ENCODE measurements at regions not wholly inside any gene's neighbourhood (a gene's known extent, or its start where the extent isn't known, plus 50 kb on each side); places are given as distances from the start of the nearest gene placed in this dataset.

DNA sequence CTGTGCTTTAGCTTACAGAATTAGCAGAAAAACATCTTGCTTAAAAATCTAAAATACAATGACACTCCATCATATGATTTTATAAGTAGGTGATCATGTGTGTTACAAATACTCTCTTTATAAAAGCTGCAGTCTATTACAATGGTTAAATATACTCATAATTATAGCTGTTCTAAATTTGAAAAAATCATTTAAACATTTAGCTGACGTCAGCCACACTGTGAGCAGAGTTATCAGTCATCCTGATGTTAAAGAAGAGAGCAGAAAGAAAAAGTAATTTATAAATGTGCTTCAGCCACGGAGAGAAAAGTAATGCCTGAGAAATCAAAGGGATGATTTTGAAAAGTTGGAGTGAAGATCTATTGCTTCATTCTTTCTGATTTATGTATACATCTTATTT, 1325.9 kb upstream of the B3GALT2 start:
- Histone ChIP-seq H3K9me3 (ENCODE audit: control insufficient read depth in 3 of 3, low read length in 3 of 3) (no peaks in the 10 kb centered on the region), H3K27ac (ENCODE audit: low read depth, low read length) (no peak overlapping the region), H3K36me3 (ENCODE audit: control insufficient read depth in 3 of 3, insufficient read depth in 3 of 3, low read length in 3 of 3) (no peaks in the 10 kb centered on the region), H3K9ac (ENCODE audit: low read depth in 1 of 3, low read length in 3 of 3) (no peak overlapping the region), H3K4me1 (ENCODE audit: control insufficient read depth in 3 of 3, insufficient read depth in 3 of 3, low read length in 3 of 3) (no peaks in the 10 kb centered on the region), H3K4me3 (ENCODE audit: low read length in 3 of 3) (no peak overlapping the region), H3K27me3 (ENCODE audit: control insufficient read depth in 3 of 3, insufficient read depth in 3 of 3, low read length in 3 of 3) (no peaks in the 10 kb centered on the region)

DNA sequence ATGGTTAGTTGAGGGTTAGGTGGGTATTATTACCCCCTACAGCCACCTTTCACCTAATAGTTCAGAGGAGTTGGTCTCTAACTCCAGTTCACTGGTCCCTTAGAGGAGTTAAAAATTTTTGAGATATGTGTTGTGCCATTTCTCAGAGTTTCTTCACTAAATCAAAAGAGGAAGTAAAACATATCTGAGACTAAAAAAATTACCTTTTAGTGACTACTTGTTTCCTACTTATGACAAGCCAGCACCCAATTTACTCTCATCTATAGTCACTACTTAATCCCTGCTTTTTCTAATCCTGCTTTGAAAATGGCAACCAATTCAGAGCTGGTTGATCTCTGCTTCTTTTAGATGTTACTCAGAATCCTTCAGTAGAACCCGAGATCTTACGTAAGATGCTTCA, 1316.8 kb upstream of the B3GALT2 start:
- no peak overlapping the region for H3K9ac ChIP-seq (ENCODE audit: low read depth in 1 of 3, low read length in 3 of 3)
- H3K27ac ChIP-seq (ENCODE audit: low read depth, low read length): no peak overlapping the region
- no peak overlapping the region for H3K4me3 ChIP-seq (ENCODE audit: low read length in 3 of 3)
- no peaks in the 10 kb centered on the region for H3K27me3 ChIP-seq (ENCODE audit: control insufficient read depth in 3 of 3, insufficient read depth in 3 of 3, low read length in 3 of 3)
- no peaks in the 10 kb centered on the region for H3K4me1 ChIP-seq (ENCODE audit: control insufficient read depth in 3 of 3, insufficient read depth in 3 of 3, low read length in 3 of 3)
- H3K9me3 ChIP-seq (ENCODE audit: control insufficient read depth in 3 of 3, low read length in 3 of 3): no peaks in the 10 kb centered on the region
- H3K36me3 ChIP-seq (ENCODE audit: control insufficient read depth in 3 of 3, insufficient read depth in 3 of 3, low read length in 3 of 3): no peaks in the 10 kb centered on the region

DNA sequence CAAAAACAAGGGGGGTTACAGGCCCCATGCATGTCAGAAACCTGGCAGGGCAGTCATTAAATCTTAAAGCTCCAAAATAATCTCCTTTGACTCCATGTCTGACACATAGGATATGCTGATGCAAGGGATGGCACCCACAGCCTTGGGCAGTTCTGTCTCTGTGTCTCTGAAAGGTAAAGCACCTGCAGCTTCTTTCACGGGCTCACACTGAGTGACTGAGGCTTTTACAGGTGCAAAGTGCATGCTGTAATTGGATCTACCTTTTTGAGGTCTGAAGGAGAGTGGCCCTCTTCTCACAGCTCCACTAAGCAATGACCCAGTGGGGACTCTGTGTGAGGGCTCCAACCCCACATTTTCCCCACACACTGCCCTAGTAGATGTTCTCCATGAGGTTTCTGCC, 1309.0 kb upstream of the B3GALT2 start:
- no peak overlapping the region for H3K27ac ChIP-seq (ENCODE audit: low read depth, low read length)
- H3K9me3 ChIP-seq (ENCODE audit: control insufficient read depth in 3 of 3, low read length in 3 of 3): peaks cover 0 to 2% (median 0%) of the 10 kb centered on the region in 3 donors
- no peaks in the 10 kb centered on the region for H3K27me3 ChIP-seq (ENCODE audit: control insufficient read depth in 3 of 3, insufficient read depth in 3 of 3, low read length in 3 of 3)
- no peak overlapping the region for H3K4me3 ChIP-seq (ENCODE audit: low read length in 3 of 3)
- H3K36me3 ChIP-seq (ENCODE audit: control insufficient read depth in 3 of 3, insufficient read depth in 3 of 3, low read length in 3 of 3): no peaks in the 10 kb centered on the region
- no peaks in the 10 kb centered on the region for H3K4me1 ChIP-seq (ENCODE audit: control insufficient read depth in 3 of 3, insufficient read depth in 3 of 3, low read length in 3 of 3)
- no peak overlapping the region for H3K9ac ChIP-seq (ENCODE audit: low read depth in 1 of 3, low read length in 3 of 3)

DNA sequence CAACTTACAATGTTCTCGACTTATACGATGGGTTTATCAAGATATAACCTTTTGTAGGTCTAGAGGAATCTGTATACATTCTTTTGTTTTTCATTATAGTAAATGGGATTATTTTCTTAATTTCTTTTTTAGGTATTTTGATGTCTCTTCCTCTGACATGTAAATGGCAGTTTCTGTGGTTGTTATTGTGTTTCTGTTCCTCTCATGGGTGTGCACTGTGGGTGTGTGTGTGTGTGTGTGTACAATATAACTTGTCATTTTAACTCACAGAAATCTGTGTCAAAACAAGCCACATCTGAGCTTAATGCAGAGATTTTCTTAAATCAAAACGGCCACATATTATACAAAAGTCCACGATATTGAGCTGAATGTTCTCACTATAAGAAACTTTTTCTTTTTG, 1300.8 kb upstream of the B3GALT2 start:
- no peaks in the 10 kb centered on the region for H3K4me1 ChIP-seq (ENCODE audit: control insufficient read depth in 3 of 3, insufficient read depth in 3 of 3, low read length in 3 of 3)
- H3K27me3 ChIP-seq (ENCODE audit: control insufficient read depth in 3 of 3, insufficient read depth in 3 of 3, low read length in 3 of 3): no peaks in the 10 kb centered on the region
- H3K9ac ChIP-seq (ENCODE audit: low read depth in 1 of 3, low read length in 3 of 3): no peak overlapping the region
- H3K36me3 ChIP-seq (ENCODE audit: control insufficient read depth in 3 of 3, insufficient read depth in 3 of 3, low read length in 3 of 3): no peaks in the 10 kb centered on the region
- H3K4me3 ChIP-seq (ENCODE audit: low read length in 3 of 3): no peak overlapping the region
- no peaks in the 10 kb centered on the region for H3K9me3 ChIP-seq (ENCODE audit: control insufficient read depth in 3 of 3, low read length in 3 of 3)
- H3K27ac ChIP-seq (ENCODE audit: low read depth, low read length): no peak overlapping the region

DNA sequence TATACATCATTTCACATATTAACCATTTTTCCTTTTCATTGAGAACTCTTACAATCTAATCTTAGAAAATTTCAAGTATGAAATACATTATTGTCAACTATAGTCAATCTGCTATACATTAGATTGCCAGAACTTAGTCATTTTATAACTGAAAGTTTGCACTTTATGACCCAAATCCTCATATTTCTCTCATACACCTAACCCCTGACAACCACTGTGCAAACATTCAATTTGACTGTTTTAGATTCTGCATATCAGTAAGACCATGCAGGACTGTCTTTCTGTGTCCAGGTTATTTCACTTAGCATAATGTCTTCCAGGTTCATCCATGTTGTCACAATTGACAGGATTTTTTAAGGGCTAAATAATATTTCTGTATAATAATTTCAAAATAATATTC, 1299.0 kb upstream of the B3GALT2 start:
- Histone ChIP-seq H3K27ac (ENCODE audit: low read depth, low read length) (no peak overlapping the region), H3K9ac (ENCODE audit: low read depth in 1 of 3, low read length in 3 of 3) (no peak overlapping the region), H3K4me1 (ENCODE audit: control insufficient read depth in 3 of 3, insufficient read depth in 3 of 3, low read length in 3 of 3) (no peaks in the 10 kb centered on the region), H3K9me3 (ENCODE audit: control insufficient read depth in 3 of 3, low read length in 3 of 3) (no peaks in the 10 kb centered on the region), H3K4me3 (ENCODE audit: low read length in 3 of 3) (no peak overlapping the region), H3K27me3 (ENCODE audit: control insufficient read depth in 3 of 3, insufficient read depth in 3 of 3, low read length in 3 of 3) (no peaks in the 10 kb centered on the region), H3K36me3 (ENCODE audit: control insufficient read depth in 3 of 3, insufficient read depth in 3 of 3, low read length in 3 of 3) (no peaks in the 10 kb centered on the region)

DNA sequence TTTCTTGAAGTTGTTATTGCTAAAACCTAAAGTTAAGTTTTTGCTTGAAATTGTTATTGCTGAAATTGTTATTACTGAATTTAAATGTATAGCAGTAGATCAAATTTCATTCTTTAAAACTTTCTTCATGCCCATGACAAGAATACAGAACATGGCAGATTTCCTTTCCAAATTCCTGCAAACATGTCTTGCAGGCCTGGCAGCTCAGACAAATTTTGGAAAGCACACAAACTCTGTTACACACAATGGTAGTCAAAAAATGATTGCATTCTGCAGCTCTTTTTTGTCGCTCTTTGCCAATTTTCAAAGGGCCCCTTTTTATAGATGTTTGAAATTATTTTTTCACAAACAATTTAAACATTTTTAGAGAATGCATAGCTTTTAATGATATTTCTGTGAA, 1292.3 kb upstream of the B3GALT2 start:
- H3K9ac ChIP-seq (ENCODE audit: low read depth in 1 of 3, low read length in 3 of 3): no peak overlapping the region
- H3K27me3 ChIP-seq (ENCODE audit: control insufficient read depth in 3 of 3, insufficient read depth in 3 of 3, low read length in 3 of 3): no peaks in the 10 kb centered on the region
- no peak overlapping the region for H3K4me3 ChIP-seq (ENCODE audit: low read length in 3 of 3)
- H3K4me1 ChIP-seq (ENCODE audit: control insufficient read depth in 3 of 3, insufficient read depth in 3 of 3, low read length in 3 of 3): no peaks in the 10 kb centered on the region
- H3K9me3 ChIP-seq (ENCODE audit: control insufficient read depth in 3 of 3, low read length in 3 of 3): no peaks in the 10 kb centered on the region
- H3K36me3 ChIP-seq (ENCODE audit: control insufficient read depth in 3 of 3, insufficient read depth in 3 of 3, low read length in 3 of 3): no peaks in the 10 kb centered on the region
- no peak overlapping the region for H3K27ac ChIP-seq (ENCODE audit: low read depth, low read length)

DNA sequence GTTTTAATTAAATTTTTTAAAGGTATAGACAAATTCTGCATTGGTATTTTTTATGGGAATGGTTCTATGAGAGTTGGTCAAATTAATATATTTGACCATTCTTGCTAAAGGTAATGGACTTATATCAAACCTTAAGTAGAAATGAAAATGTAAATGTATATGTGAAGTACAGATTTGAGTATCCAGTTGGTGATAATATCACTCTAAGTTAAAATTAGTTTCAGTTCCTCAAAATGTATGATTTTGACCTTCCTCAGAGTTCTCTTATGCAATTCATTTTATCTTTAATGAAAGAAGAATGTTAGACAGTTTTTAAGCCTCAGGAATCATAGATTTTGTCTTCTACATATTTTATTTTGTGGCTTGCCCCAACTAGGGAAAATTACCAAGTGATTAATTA, 1291.5 kb upstream of the B3GALT2 start:
- no peak overlapping the region for H3K4me3 ChIP-seq (ENCODE audit: low read length in 3 of 3)
- no peaks in the 10 kb centered on the region for H3K36me3 ChIP-seq (ENCODE audit: control insufficient read depth in 3 of 3, insufficient read depth in 3 of 3, low read length in 3 of 3)
- no peaks in the 10 kb centered on the region for H3K9me3 ChIP-seq (ENCODE audit: control insufficient read depth in 3 of 3, low read length in 3 of 3)
- H3K9ac ChIP-seq (ENCODE audit: low read depth in 1 of 3, low read length in 3 of 3): no peak overlapping the region
- no peaks in the 10 kb centered on the region for H3K27me3 ChIP-seq (ENCODE audit: control insufficient read depth in 3 of 3, insufficient read depth in 3 of 3, low read length in 3 of 3)
- no peak overlapping the region for H3K27ac ChIP-seq (ENCODE audit: low read depth, low read length)
- no peaks in the 10 kb centered on the region for H3K4me1 ChIP-seq (ENCODE audit: control insufficient read depth in 3 of 3, insufficient read depth in 3 of 3, low read length in 3 of 3)

DNA sequence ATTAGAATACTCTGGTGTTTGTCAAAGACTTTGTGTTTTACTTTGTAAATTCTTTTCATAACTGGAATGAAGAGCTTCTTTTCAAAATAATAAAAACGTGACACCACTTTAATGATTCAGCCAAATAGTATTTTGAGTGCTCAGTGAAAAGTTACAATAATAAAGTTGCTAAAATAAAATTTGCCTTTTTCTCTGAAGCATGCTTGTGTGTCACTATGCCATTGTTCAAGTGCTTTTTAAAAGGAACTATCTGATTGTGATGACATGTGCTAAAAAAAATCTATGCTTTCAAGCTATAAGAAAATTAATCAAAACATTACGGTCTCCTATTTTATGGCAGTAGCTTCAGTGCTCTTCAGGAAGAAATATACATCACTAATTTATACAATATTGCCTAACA, 1290.5 kb upstream of the B3GALT2 start:
- Histone ChIP-seq H3K4me3 (ENCODE audit: low read length in 3 of 3) (no peak overlapping the region), H3K9ac (ENCODE audit: low read depth in 1 of 3, low read length in 3 of 3) (no peak overlapping the region), H3K27me3 (ENCODE audit: control insufficient read depth in 3 of 3, insufficient read depth in 3 of 3, low read length in 3 of 3) (no peaks in the 10 kb centered on the region), H3K4me1 (ENCODE audit: control insufficient read depth in 3 of 3, insufficient read depth in 3 of 3, low read length in 3 of 3) (no peaks in the 10 kb centered on the region), H3K36me3 (ENCODE audit: control insufficient read depth in 3 of 3, insufficient read depth in 3 of 3, low read length in 3 of 3) (no peaks in the 10 kb centered on the region), H3K9me3 (ENCODE audit: control insufficient read depth in 3 of 3, low read length in 3 of 3) (no peaks in the 10 kb centered on the region), H3K27ac (ENCODE audit: low read depth, low read length) (no peak overlapping the region)

DNA sequence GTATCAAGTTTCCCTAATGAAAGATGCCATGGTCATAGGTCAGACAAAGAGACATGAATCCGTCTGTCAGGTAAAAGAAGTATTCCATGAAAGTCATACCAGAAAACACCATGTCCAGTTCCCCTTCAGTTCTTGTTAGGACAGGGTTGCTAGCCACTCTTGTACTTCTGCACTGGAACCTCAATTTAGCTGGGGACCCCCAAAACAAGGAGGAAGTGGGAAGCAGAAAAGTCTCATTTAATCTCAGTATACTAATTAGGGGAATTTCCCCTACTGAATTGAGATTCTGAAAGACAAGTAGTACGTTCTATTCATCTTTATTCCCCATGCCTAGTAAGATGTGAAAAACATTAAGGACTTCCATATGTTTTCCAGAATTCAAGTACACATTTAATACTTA, 1289.9 kb upstream of the B3GALT2 start:
- no peak overlapping the region for H3K9ac ChIP-seq (ENCODE audit: low read depth in 1 of 3, low read length in 3 of 3)
- no peak overlapping the region for H3K27ac ChIP-seq (ENCODE audit: low read depth, low read length)
- H3K4me1 ChIP-seq (ENCODE audit: control insufficient read depth in 3 of 3, insufficient read depth in 3 of 3, low read length in 3 of 3): no peaks in the 10 kb centered on the region
- no peaks in the 10 kb centered on the region for H3K36me3 ChIP-seq (ENCODE audit: control insufficient read depth in 3 of 3, insufficient read depth in 3 of 3, low read length in 3 of 3)
- no peaks in the 10 kb centered on the region for H3K27me3 ChIP-seq (ENCODE audit: control insufficient read depth in 3 of 3, insufficient read depth in 3 of 3, low read length in 3 of 3)
- no peaks in the 10 kb centered on the region for H3K9me3 ChIP-seq (ENCODE audit: control insufficient read depth in 3 of 3, low read length in 3 of 3)
- H3K4me3 ChIP-seq (ENCODE audit: low read length in 3 of 3): no peak overlapping the region

DNA sequence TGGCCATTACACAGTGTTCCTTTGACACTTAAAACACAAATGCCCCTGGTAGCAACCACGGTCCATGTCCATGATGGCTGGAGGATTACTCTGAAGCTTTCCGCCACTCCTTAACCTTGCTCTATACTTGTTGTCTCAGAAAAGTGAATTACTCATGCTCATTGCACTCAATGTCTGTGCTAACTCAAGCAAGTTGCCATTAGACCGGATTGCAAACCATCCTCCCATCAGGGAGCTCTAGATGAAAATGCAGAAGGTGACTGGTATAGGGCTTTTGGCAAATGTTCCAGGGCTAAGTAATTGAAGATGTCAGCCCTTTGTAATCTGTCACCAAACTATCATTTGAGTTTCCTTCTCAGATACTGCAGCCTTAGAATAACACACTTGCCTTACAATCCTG, 1288.3 kb upstream of the B3GALT2 start:
- no peak overlapping the region for H3K9ac ChIP-seq (ENCODE audit: low read depth in 1 of 3, low read length in 3 of 3)
- no peaks in the 10 kb centered on the region for H3K4me1 ChIP-seq (ENCODE audit: control insufficient read depth in 3 of 3, insufficient read depth in 3 of 3, low read length in 3 of 3)
- no peaks in the 10 kb centered on the region for H3K27me3 ChIP-seq (ENCODE audit: control insufficient read depth in 3 of 3, insufficient read depth in 3 of 3, low read length in 3 of 3)
- no peak overlapping the region for H3K27ac ChIP-seq (ENCODE audit: low read depth, low read length)
- no peak overlapping the region for H3K4me3 ChIP-seq (ENCODE audit: low read length in 3 of 3)
- H3K36me3 ChIP-seq (ENCODE audit: control insufficient read depth in 3 of 3, insufficient read depth in 3 of 3, low read length in 3 of 3): no peaks in the 10 kb centered on the region
- H3K9me3 ChIP-seq (ENCODE audit: control insufficient read depth in 3 of 3, low read length in 3 of 3): no peaks in the 10 kb centered on the region

DNA sequence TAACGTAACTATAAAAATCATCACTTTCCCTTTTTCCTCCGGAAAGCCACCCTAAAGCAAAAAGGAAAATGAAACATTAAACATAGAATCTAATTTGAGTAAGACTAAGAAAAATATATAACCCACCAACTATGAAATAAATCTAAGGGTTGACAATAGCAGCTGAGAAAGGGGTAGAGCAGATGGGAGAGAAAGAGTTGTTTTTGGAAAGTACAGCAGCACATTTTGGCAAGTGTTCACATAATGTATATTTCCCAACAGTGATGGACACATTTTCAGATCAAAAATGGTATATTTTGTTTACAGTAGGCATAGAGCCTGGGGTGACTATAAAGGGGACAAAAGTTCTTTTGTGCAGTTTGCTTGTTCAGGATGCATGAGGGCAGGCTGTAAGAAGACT, 1287.4 kb upstream of the B3GALT2 start:
- Histone ChIP-seq H3K9me3 (ENCODE audit: control insufficient read depth in 3 of 3, low read length in 3 of 3) (no peaks in the 10 kb centered on the region), H3K27me3 (ENCODE audit: control insufficient read depth in 3 of 3, insufficient read depth in 3 of 3, low read length in 3 of 3) (no peaks in the 10 kb centered on the region), H3K27ac (ENCODE audit: low read depth, low read length) (no peak overlapping the region), H3K36me3 (ENCODE audit: control insufficient read depth in 3 of 3, insufficient read depth in 3 of 3, low read length in 3 of 3) (no peaks in the 10 kb centered on the region), H3K4me3 (ENCODE audit: low read length in 3 of 3) (no peak overlapping the region), H3K9ac (ENCODE audit: low read depth in 1 of 3, low read length in 3 of 3) (no peak overlapping the region), H3K4me1 (ENCODE audit: control insufficient read depth in 3 of 3, insufficient read depth in 3 of 3, low read length in 3 of 3) (no peaks in the 10 kb centered on the region)
